Pancreas (tissue), 10 donors: ENCODE measurements at regions not wholly inside any gene's neighbourhood (a gene's known extent, or its start where the extent isn't known, plus 50 kb on each side); places are given as distances from the start of the nearest gene placed in this dataset.

ENCODE experiments used
- ATAC-seq, 4 donors: fragments of 200-7000 bp; cut with Tn5 transposase; one replicate each; pipeline versions ENCODE4 v1.8.0 to v1.9.1; 2020; ENCODE audit warnings: mild to moderate bottlenecking in 4 of 4, moderate library complexity in 4 of 4
- DNase-seq, 6 donors: peaks; one replicate each; pipeline ENCODE4 v3.0.0-alpha.2; 2020
- FAIRE-seq: peaks from 2 replicates; lab custom pipeline; 2012; peaks lifted over from hg19 to GRCh38; lab: Jason Lieb, UNC
- H3K27ac ChIP-seq, 4 donors: fragments of 200-600 bp; sonication (generic); 1 replicate in 3 of 4; 2 replicates in 1 of 4; pipeline versions ENCODE4 v1.5.0 to v1.8.0; 2020
- H3K27me3 ChIP-seq, 4 donors: fragments of 200-600 bp; one replicate each; pipeline ENCODE4 v1.8.0; 2021
- H3K36me3 ChIP-seq, 3 donors: fragments of 200-600 bp; sonication (generic) in 1 of 3; one replicate each; pipeline versions ENCODE4 v1.5.0 to v1.8.0; 2020 to 2021
- H3K4me1 ChIP-seq, 3 donors: fragments of 200-600 bp; one replicate each; pipeline ENCODE4 v1.8.0; 2021
- H3K4me3 ChIP-seq, 4 donors: fragments of 200-600 bp; sonication (generic) in 2 of 4; one replicate each; pipeline versions ENCODE4 v1.5.0 to v1.8.0; 2020 to 2021
- H3K9me3 ChIP-seq, 4 donors: fragments of 200-600 bp; one replicate each; pipeline ENCODE4 v1.8.0; 2021
- CTCF ChIP-seq, 4 donors: fragments of 200-600 bp; sonication (generic) in 3 of 4; IDR thresholded peaks; one replicate each; pipeline versions ENCODE4 v1.5.0 to v1.8.0; 2021; ENCODE audit warnings: antibody characterized with exemption in 4 of 4
- WGBS, 2 donors: extraction: QIAGEN DNeasy Blood & Tissue Kit; methylation state at CpG; one replicate each; pipeline ENCODE4 v1.1.7; 2013; 5-methylcytosine and 5-hydroxymethylcytosine counted together
- intact Hi-C, 3 donors: fragments of 100-400 bp; cut with DNase I; formaldehyde crosslinking; loops; one replicate each; pipeline versions ENCODE4 v1.11.1 to v1.14.2; 2022
- donor health status: healthy with polysubstance abuse.
- donor health status: DM: no; HTN: no; CAD: no; lungs with moderate emphysema.
- donor health status: DM: no; HTN: no; CAD: no.
- donor health status: control.
- donor health status: control.
- donor health status: Bipolar disorder and iron deficiency.
- donor health status: DM: yes; HTN: yes; CAD: no.
- donor health status: DM: no; HTN: no; CAD: no.
- donor health status: DM: no; HTN: no; CAD: no.
- donor health status: DM: yes; HTN: yes; CAD: no.

- H3K27me3 ChIP-seq: no peaks in the 10 kb centered on the region
- H3K27ac ChIP-seq: no peak overlapping the region
- H3K36me3 ChIP-seq: no peaks in the 10 kb centered on the region
- 60 to 64% methylated on average over 32 of the region's 32 CpGs for WGBS, 2 donors
- intact Hi-C loops: no loop called here
- H3K9me3 ChIP-seq: no peaks in the 10 kb centered on the region
- FAIRE-seq: no peak
- no peaks in the 10 kb centered on the region for H3K4me1 ChIP-seq
- ATAC-seq: peak in 3 of 4 donors; percentile 65 to 79 (median 72)
- no peak for TF ChIP-seq CTCF (IDR thresholded peaks at IDR 0.05)
- no peak overlapping the region for H3K4me3 ChIP-seq
- DNase-seq: peak in 2 of 6 donors; percentile 12 to 60
Measured at GRCh38 chr1:22257290-22258275, 114.7 kb upstream of the WNT4 start.

- FAIRE-seq: no peak
- 70 to 74% methylated on average over 6 of the region's 6 CpGs for WGBS, 2 donors
Measured at GRCh38 chr1:22258698-22259097, 115.8 kb upstream of the WNT4 start.

GRCh38 chr1:22259551-22260282, 116.8 kb upstream of the WNT4 start:
- Histone ChIP-seq H3K27me3 (no peaks in the 10 kb centered on the region), H3K4me3 (no peak overlapping the region), H3K36me3 (no peaks in the 10 kb centered on the region), H3K27ac (no peak overlapping the region), H3K9me3 (no peaks in the 10 kb centered on the region), H3K4me1 (no peaks in the 10 kb centered on the region)
- ATAC-seq (peak in 1 of 4 donors; percentile 24), FAIRE-seq (no peak), DNase-seq (peak in 1 of 6 donors; percentile 38)
- 76 to 81% methylated on average over 18 of the region's 18 CpGs for WGBS, 2 donors
- TF ChIP-seq CTCF (IDR thresholded peaks at IDR 0.05): no peak
- intact Hi-C loops: no loop called here

More at GRCh38 chr1:22258698-22259097, 115.8 kb upstream of the WNT4 start:
- H3K27ac ChIP-seq: no peak overlapping the region
- H3K36me3 ChIP-seq: no peaks in the 10 kb centered on the region
- intact Hi-C loops: no loop called here
- DNase-seq: peak in 1 of 6 donors; percentile 31
- no peak overlapping the region for H3K4me3 ChIP-seq
- no peaks in the 10 kb centered on the region for H3K27me3 ChIP-seq
- H3K4me1 ChIP-seq: no peaks in the 10 kb centered on the region
- no peak for TF ChIP-seq CTCF (IDR thresholded peaks at IDR 0.05)
- no peaks in the 10 kb centered on the region for H3K9me3 ChIP-seq
- no peak for ATAC-seq

GRCh38 chr1:22260860-22261432, 118.0 kb upstream of the WNT4 start:
- Histone ChIP-seq H3K27me3 (no peaks in the 10 kb centered on the region), H3K9me3 (no peaks in the 10 kb centered on the region), H3K4me1 (no peaks in the 10 kb centered on the region), H3K36me3 (no peaks in the 10 kb centered on the region), H3K27ac (no peak overlapping the region), H3K4me3 (no peak overlapping the region)
- FAIRE-seq (no peak), DNase-seq (peak in 1 of 6 donors; percentile 28), ATAC-seq (no peak)
- intact Hi-C loops: no loop called here
- WGBS, 2 donors: 89 to 92% methylated on average over 21 of the region's 21 CpGs
- TF ChIP-seq CTCF (IDR thresholded peaks at IDR 0.05): no peak
